Stimulated activated CD4-positive, alpha-beta T cell treated with anti-CD3 and anti-CD28 coated beads, Interleukin-4, amount 100 ng/mL, for 1 hour (primary cell): ENCODE measurements at regions not wholly inside any gene's neighbourhood (a gene's known extent, or its start where the extent isn't known, plus 50 kb on each side); places are given as distances from the start of the nearest gene placed in this dataset.

Experiments
- DNase-seq: peaks from one replicate; pipeline ENCODE4 v3.0.0-alpha.2; 2020

DNA sequence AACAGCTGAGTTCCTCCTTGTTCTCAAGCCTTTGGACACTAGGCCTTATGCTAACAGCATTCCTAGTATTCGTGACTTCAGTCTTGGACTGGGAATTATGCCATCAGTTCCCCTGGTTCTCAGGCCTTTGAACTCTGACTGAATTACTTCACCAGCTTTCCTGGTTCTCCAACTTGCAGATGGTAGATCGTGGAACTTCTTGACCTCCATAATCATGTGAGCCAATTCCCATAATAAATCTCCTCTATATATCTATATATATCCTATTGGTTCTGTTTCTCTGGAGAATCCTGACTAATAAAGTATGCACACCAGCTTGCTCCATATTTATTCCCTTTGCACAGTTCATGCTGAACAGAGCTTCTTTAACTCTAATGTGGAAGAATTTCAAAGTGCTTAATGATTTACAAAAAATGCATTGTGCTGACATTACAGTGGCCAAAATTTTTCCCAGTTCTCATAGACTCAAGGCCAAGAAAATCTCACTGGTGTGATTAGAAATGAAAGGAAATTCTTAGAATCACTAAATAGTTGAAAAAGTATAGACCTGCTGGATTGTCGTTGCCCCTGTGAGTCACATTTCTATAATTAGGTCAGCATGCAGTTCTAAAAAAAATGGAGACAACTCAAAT, 462.9 kb upstream of the ADAMTS5 start:
- DNase-seq: no peak

DNA sequence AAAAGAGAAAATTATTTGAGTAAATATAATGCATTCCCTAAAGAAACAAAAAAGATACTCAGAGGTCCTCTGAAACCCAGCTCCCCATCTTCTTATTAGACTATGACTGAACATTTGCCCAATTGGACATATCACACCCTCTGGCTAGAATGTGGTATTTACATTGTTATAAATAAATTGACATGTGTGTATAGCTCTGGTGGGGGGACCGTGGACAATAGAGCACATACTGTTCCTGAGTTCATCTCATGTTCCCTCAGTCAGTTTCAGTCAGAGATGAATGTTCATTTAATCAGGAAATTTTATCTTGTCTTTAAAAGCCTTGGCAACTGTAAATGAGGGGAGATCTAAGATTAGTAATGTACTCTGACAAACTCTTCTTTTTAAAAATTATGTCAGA, 459.3 kb upstream of the ADAMTS5 start:
- DNase-seq: no peak

DNA sequence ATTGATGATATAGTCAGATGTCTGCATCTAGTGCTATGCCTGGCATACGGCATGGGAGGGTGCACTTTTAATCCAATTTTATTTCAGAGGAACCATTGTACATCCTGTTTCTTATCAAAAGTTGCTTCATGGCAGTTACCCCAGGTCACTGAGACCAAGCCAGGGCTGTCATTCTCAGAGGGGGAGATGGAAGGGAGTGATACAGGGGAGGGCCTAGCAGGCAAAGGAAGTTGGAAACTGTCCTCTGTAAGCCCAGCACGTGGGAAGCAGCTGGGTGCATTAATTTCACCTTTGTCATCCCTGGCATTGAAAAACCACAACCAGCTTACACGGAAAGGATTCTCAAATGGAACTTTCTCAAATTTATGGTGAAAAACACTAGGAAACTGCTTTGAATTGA, 458.7 kb upstream of the ADAMTS5 start:
- DNase-seq: no peak

- no peak for DNase-seq
Observed at GRCh38 chr21:27425172-27425571, 458.3 kb upstream of the ADAMTS5 start.

- no peak for DNase-seq
Observed at GRCh38 chr21:27424601-27425000, 457.7 kb upstream of the ADAMTS5 start.

GRCh38 chr21:27423906-27424595, 457.2 kb upstream of the ADAMTS5 start:
- no peak for DNase-seq

GRCh38 chr21:27423038-27423437, 456.1 kb upstream of the ADAMTS5 start:
- DNase-seq: no peak

DNA sequence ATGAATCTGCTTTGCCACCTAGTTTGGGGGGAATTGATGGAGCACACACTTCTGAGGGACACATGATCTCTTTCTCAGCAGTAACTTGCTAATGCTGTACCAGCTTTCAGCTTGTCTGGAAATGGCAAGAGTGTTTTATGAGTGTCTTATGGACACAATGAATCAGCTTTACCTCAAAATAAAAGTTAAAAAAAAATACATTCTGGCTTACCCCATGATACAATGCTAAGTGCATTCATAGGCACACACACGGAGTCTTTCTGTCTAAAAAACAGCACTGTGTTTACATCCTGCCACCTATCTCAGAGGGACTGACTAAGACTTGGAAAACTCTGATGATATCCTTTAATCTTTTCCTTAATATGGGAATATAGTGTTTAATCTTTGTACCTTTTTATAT, 455.5 kb upstream of the ADAMTS5 start:
- DNase-seq: no peak

- DNase-seq: no peak
Observed at GRCh38 chr21:27421654-27422053, 454.8 kb upstream of the ADAMTS5 start.

GRCh38 chr21:27419153-27419552, 452.3 kb upstream of the ADAMTS5 start:
- no peak for DNase-seq

DNA sequence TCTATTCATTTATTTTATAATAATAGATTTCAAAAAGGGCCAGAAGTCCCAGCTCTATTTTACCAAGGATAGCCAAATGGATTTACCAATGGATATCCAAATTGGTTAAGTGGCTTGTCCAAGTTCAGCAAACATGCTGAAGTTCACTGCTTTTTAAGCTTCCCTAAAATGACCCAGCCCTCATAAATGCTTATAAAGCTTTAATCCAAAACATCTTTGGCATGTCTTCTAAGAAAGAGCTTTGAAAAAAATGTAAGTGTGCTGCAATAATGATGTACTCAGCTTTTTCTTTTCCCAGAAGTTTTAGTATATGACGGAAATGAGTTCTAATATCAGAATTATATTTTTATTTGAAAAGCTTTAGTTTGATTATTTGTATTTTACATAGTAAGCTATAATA, 451.5 kb upstream of the ADAMTS5 start:
- DNase-seq: no peak

DNA sequence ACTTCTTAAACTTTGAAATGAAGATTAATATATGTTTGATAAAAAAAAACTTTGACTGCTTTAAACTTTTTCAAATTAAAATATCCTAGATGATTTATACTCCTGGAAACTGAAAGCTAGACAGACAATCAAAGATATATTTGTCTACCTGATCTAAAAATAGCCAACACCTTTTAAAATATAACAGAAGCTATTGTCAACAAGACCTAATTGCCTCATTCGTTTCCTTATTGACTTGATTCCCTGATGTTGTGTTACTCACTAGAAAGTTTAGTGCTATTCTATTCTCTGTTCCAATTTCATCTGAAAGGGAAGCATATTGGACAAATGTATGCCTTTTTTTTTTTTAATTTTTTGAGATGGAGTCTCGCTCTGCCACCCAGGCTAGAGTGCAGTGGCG, 445.6 kb upstream of the ADAMTS5 start:
- no peak for DNase-seq

- no peak for DNase-seq
Observed at GRCh38 chr21:27408826-27409225, 441.9 kb upstream of the ADAMTS5 start.

DNA sequence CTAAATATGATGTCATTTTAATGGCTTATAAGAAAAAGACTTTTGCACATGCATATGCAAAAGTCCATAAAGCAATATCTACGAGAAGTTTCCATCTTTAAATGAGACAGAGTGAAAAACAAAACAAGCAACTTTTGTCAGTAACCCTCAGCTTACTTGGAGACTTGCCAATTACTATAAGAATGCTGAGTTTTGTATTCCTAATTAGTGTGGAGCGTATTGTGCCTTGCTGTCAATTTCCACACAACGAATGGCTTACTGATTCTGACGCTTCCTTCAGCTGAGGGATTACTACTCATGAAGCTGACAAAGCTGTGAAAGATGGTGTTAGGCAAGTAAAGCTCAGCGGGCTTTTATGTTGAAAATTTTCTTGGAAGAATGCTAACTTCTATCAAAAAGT, 440.4 kb upstream of the ADAMTS5 start:
- DNase-seq: no peak

DNA sequence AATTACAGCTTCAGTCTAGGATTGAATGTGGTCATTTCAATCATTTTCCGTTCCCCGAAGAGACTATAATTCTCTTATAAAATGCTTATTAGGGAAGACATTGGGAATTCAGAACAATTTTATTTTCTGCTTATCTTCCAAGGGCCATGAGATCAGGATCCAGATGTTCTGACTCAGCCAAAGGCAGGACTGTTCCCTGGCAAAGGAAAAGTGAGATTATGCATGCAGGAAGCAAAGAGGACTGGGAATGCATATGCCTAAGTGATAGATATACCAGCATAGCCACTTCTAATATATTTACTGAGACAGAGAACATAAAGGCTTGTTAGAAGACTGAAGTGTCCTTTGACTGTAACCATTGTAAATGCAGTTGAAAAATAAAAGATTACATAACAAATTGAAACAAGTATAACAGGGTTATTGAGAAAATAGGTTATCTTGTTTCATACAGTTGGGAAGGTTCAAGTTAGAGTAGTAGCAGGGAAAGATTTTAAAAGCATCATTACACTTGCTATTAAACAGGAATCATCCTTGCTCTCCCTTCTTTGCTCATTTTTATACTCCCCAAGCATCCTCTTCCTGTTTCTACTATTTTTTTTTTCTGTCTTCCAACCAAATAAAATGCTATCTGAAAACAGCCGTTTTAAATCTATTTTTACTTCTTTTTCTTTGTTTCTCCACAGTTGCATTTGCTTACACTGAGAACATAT, 439.6 kb upstream of the ADAMTS5 start:
- no peak for DNase-seq

GRCh38 chr21:27403011-27403410, 436.1 kb upstream of the ADAMTS5 start:
- no peak for DNase-seq

DNA sequence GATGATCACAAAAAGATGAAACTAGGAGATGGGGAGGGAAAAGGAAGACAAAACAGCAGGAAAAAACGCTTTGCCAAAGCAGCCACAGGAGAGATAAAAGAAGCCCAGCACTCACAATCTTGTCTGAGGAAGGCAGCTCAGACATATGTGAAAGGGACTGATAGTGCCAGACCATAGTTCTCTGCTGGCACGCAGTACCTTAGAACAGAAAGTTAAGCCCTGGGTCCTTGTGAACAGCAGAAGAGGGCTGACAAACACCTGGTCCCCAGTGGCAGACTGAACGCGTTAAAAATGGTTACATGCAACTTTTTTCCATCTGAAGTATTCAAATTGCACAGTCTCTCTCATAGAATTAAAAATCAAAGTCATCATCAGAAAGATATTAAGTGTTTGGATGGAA, 433.2 kb upstream of the ADAMTS5 start:
- no peak for DNase-seq

- DNase-seq: no peak
Observed at GRCh38 chr21:27397578-27397977, 430.7 kb upstream of the ADAMTS5 start.

- no peak for DNase-seq
Observed at GRCh38 chr21:27393726-27394125, 426.8 kb upstream of the ADAMTS5 start.

DNA sequence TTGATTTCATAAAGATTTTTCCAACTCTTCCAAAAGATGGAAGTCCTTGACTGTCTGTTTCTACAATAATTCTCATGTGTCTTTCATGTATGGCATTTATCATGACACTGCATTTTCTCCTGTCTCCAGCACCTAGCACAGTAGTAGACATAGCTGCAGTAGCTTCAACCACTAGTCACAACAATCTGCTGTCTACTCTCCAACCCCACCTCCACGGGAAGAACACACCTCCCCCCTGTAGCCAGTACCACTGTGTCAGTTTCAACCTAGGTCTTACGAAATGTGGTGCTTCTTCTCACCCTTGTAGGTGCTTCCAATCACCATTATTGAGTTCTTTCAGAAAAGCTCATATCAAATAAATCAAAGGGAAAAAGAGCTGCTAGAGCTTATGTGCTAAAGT, 425.1 kb upstream of the ADAMTS5 start:
- DNase-seq: no peak

DNA sequence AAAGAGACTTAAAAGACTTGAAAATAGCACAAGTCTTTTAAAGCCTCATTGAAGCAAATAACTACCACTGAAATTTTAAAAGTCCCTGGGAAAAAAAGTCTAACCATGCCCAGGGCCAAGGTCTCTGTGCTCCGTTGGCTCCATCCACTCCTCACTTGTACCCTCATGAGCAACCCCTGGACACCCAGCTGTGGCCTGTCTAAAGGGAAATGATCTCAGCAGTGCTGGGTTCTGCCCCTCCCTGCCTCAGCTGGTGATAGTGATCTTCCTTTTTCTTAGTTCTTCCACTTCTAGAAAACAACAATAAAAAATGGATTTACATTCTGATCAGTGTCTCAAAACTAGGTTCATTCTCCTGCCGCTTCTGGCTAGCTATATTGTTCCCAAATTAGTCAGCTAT, 423.5 kb upstream of the ADAMTS5 start:
- no peak for DNase-seq

- DNase-seq: no peak
Observed at GRCh38 chr21:27388825-27389224, 421.9 kb upstream of the ADAMTS5 start.

DNA sequence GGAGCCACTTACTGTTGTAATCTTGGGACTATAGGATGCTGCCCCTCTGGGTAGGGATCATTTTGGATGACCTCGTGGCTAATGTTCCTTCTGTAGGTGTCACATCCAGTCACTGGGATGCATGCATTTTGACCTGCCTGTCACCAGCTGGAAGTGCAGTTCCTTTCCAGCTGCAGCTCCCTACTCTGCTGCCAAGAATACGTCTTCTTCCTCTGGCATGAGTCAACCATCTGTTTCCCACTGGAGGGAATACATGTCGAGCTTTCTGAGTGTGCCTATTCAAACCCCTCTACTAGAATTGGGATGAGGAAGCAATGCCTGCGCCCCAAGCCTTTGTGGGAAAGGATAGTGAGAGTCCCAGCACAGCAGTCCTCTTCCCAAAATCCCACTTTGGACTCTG, 415.5 kb upstream of the ADAMTS5 start:
- DNase-seq: no peak

DNA sequence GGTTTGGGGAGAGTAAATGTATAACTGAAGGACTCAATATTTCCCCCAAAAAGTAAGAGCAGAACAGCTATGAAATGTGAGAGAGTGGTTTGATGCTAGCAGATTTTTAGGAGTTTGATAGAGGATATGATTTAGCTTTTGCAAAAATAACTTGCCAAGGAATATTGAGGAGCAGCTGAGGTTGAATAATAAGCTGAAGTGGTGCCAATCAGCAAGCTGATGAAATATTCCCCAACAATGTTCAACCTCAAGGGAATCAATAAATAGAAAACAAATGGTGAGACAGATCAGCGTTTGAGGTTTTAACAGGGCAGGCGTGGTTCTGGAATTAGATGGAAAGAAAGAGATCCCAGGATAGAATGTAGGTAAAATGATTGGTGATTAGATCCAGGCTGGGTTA, 413.4 kb upstream of the ADAMTS5 start:
- DNase-seq: no peak
